DMS114 treated with DMSO at 0.1 percent for 48 hours (cell line): ENCODE measurements at regions not wholly inside any gene's neighbourhood (a gene's known extent, or its start where the extent isn't known, plus 50 kb on each side); places are given as distances from the start of the nearest gene placed in this dataset.
"Not testable (repeated sequence)": the region's sequence is repeated elsewhere in the genome, so short reads cannot be mapped to it uniquely, and the experiment has no call there.

Source experiments
- DNase-seq: peaks from one replicate; lab custom pipeline; 2025; ENCODE audit not compliant: unreplicated experiment; lab: John Stamatoyannopoulos, UW

DNA sequence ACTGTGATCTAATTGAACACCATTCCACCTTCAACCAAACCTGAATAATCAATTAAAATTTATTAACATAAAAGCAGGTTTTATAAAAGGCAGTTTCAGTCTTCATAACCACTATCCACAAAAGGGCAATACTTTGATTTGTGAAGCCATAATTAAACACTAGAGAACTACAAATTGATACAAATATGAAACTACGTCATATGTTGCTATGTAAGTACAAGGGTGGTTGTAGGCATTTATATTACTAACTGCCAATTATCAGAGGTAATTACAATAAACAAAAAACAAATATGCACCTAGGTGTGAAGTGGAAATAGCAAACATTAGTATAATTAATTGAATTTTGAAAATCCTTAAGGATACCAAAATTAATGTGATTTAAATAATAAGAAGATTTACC lies 368.5 kb upstream of the PCDH15 start:
- no peak for DNase-seq

GRCh38 chr10:55168343-55168742 lies 367.3 kb upstream of the PCDH15 start:
- DNase-seq: no peak

GRCh38 chr10:55163388-55163979 lies 362.5 kb upstream of the PCDH15 start:
- no peak for DNase-seq

DNA sequence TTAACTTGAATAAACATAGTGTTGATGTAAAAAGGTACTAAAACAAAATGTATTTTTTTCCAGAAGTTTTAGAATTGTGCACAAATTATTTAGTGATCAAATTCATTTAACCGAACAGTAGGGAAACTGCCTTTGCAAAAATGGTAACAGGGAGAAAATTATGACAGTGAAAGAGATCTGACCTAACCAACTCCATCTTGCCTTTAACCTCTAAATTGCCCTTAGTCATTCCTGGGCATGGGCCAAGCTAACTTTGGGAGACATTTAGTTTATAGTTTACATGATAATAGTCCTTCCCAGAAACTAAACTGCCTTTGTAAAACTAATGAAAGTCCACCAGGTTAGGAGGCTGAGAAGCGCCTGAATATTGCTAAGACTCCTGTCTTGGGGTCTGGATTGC lies 361.3 kb upstream of the PCDH15 start:
- not testable (repeated sequence) for DNase-seq

- no peak for DNase-seq
Observed at GRCh38 chr10:55160655-55161283, 359.7 kb upstream of the PCDH15 start.

DNA sequence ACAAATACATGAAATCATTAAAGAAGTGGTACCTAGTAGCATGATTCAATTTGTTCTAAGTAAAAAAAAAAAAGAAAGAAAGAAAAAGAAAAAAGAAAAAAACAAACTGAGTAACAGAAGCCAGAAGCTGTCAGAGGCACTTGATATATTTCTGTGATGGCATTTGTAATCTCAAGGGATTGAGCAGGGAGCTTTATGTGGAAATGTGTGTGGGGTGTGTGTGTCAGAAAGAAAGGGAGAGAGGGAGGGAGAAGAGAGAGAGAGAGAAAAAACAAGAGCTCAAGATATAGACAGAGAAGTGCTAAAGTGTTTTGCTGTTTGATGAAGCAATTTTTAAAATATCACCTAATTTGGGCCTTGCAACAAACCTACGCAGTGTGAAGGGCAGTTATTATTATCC lies 357.6 kb upstream of the PCDH15 start:
- DNase-seq: no peak

DNA sequence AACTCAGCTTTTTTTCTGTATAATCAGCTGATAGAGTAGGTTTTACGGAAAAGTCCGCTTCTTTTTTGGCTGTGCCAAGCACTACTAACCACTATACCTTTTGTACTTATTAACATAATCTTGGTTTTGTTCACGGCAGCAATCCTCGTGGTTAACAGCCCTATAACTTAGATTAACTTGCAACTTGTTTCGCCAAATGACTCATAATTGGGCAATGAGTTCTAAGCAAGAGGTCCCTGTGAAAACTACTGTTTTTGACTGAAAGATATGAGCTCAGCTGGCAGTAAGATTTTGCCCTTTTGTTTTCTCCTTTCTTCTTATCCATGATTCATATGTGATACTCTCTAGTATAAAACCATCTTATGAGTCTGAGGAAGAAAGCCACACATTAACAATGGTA lies 345.0 kb upstream of the PCDH15 start:
- DNase-seq: no peak

GRCh38 chr10:55144001-55144400 lies 343.0 kb upstream of the PCDH15 start:
- no peak for DNase-seq

DNA sequence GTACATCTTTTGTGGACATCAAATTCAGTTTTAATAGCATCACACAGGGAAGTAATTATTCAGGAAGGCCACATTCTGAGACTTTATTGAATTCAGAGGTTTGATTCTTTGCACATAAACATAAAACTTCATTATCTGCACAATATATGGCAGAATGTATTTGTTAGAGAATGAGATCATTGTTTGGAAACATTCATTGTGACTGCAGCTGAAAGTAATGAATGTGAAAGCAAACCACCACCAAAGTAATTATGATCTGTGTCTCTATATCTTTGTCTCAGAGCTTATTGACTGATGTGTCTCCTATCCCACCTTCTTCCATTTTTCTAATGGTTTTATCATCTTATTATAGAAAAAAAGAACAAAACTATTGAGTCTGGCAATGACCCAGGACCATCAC lies 340.9 kb upstream of the PCDH15 start:
- no peak for DNase-seq

GRCh38 chr10:55137063-55137462 lies 336.0 kb upstream of the PCDH15 start:
- no peak for DNase-seq

GRCh38 chr10:55104738-55105137 lies 303.7 kb upstream of the PCDH15 start:
- DNase-seq: no peak

GRCh38 chr10:55098452-55098851 lies 297.4 kb upstream of the PCDH15 start:
- DNase-seq: no peak

GRCh38 chr10:55091691-55092328 lies 290.8 kb upstream of the PCDH15 start:
- peak; percentile 13 for DNase-seq

- no peak for DNase-seq
Observed at GRCh38 chr10:55078121-55078520, 277.1 kb upstream of the PCDH15 start.

DNA sequence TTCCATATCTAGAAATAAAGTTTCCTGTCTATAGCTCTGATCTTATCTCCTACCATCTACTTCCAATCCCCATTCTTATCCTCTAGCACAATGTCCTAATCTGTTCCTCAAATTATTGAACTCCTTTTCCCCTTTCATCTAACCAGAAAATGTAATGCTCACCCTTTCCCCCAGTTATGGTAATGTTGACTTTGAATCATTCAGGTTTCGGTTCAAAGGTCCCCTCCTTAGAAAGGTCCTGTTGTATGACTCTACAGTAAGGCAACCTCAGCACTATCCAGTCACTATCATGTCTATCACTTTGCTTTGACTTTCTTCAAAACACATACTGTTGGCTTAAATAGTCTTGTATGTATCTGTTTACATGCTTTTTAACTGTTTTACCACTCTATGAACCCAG lies 264.2 kb upstream of the PCDH15 start:
- DNase-seq: no peak

DNA sequence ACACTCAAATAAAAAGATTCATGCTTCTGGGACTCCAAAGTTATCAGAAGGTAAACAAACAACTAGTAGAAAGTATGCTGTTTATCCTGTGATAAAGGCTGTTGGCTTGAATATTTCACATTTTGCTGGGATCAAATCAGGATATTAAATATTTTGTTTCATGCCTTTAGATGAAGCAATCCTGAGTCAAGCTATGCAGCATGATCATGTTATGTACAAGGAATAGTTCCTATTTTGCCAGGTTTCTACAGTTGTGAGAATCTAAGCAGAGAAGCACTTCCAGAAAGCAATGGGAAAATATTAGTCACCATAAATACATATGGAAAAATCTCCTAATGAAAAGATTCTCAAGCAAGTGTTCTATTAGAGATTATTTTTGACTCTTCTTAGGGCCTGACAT lies 262.8 kb upstream of the PCDH15 start:
- no peak for DNase-seq

DNA sequence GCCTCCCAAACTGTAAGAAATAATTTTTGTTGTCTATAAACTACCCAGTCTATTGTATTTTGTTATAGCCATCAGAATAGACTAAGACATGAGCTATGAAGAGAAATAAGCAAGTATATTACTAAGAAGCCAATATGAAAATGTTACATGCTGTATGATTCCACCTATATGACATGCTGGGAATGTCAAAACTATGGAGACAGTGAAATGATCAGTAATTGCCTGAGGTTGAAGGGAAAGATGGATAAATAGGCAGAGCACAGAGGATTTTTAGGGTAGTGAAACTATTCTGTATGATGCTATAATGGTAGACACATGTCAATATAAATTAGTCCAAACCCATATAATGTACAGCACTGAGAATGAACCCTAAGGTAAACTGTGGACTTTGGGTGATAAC lies 261.3 kb upstream of the PCDH15 start:
- DNase-seq: no peak

DNA sequence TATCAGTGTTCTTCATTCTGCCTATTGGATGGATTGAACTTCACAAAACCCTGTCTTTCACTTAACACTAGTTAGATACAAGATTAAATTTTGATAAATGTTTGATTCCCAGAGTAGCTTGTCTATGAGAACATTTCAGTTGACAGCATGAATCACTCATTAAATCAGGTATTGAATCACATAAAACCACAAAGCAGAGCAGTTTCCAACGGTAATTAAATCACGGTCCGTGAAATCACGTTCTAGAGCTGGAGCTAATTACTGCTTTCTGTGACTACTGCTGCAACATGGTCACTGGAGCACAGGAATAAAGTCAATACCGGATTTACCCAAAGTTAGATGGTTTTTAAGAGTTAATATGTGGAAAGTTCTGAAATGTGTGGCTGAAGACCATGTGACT lies 257.8 kb upstream of the PCDH15 start:
- DNase-seq: no peak

DNA sequence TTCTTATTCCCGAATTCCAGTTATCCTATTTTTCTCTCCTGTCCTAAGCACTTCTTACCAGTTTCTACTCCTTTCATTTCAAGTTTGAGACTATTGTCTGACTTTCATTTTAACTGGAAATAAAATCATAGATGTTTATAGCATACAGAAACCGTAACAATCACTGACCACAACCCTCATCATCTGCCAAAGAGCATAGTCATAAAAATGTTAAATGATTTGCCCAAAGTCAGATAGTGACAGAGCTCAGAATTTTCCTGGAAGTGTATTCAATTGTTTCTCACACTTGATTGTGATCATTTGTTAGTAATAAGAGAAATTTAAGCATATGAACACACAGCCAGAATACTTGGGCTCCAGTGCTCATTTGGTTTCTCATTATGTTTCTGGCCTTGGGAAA lies 250.5 kb upstream of the PCDH15 start:
- no peak for DNase-seq

GRCh38 chr10:55048830-55049498 lies 247.9 kb upstream of the PCDH15 start:
- no peak for DNase-seq

DNA sequence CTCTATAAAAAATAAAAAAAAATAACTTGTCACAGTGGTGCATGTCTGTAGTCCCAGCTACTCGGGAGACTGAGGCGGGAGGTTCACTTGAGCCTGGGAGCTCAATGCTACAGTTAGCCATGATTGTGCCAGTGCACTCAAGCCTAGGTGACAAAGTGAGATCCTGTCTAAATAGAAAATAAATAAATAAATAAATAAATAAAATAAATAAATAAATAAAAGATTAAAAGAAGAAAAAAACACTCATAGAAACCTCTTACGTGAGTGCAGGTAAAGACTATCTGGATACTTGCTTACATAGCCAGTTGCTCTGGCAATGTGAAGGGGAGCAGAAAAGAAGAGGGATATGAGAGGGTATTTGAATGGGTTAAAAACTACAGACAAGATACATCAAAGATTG lies 242.5 kb upstream of the PCDH15 start:
- no peak for DNase-seq

DNA sequence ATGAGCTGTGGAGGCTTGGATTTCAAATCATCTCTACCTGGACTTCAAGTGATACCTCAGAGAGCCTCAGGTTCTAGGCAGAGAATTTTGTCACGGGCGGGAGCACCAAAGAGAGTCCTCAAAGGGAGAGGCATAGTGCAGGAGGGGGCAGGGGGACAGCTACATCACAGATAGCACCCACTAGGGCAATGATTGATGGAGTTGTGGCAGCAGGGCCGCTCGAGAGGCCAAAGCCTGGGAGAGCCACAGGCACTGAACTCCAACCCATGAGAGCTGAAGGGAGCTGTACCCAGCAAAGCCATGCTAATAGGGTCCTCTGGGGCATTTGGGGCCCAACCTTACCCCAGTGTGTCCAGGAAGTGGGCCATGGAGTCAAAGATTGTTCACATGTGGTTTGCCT lies 232.0 kb upstream of the PCDH15 start:
- DNase-seq: no peak
